ENCODE measurements at regions not wholly inside any gene's neighbourhood (a gene's known extent, or its start where the extent isn't known, plus 50 kb on each side); places are given as distances from the start of the nearest gene placed in this dataset.

DNA sequence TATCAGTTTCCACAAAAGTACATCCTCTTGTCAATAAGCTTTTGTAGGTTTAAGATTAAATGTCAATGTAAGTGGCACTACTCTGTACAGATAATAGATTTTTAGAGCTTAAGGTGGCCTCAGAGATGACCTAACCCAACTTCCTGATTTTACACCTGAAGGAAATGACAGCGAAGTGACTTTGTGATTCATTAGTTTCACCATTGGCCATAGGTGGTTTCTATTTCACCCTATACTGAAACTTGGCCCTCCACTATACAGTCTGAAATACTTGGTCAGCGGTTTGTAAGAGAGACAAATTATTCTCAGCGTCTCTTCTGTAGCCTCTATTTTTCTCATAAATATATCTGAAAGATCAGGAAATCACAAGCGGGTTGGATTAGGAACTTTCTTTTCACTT lies 330.4 kb upstream of the FAM98A start:
- H3K36me3 Mint-ChIP-seq, result no peaks in the 10 kb centered on the region
- no peaks in the 10 kb centered on the region for H3K27me3 ChIP-seq (ENCODE audit: insufficient read depth, low read length)
- H3K9me3 Mint-ChIP-seq, result peaks cover 0 to 4% (median 2%) of the 10 kb centered on the region in 8 donors
- intact Hi-C loops (cut with micrococcal nuclease), result no loop called here
- H3K27ac Mint-ChIP-seq, result no peak overlapping the region
- H3K4me3 ChIP-seq (ENCODE audit: low read length in 2 of 2), result no peak overlapping the region
- H3K27ac ChIP-seq (ENCODE audit: low read depth, low read length), result no peak overlapping the region
- POLR2A ChIA-PET (ENCODE audit: partially characterized antibody), result no interaction called here
- CTCF ChIA-PET (ENCODE audit: partially characterized antibody), result no interaction called here
- no peak overlapping the region for H3K4me3 Mint-ChIP-seq
- H3K9me3 ChIP-seq (ENCODE audit: control insufficient read depth in 1 of 2, low read length in 2 of 2), result no peaks in the 10 kb centered on the region
- H3K4me1 Mint-ChIP-seq, result no peaks in the 10 kb centered on the region
- H3K4me1 ChIP-seq (ENCODE audit: insufficient read depth, low read length), result no peaks in the 10 kb centered on the region
- DNase-seq, result no peak
- no peaks in the 10 kb centered on the region for H3K36me3 ChIP-seq (ENCODE audit: insufficient read depth, low read length)
- H3K27me3 Mint-ChIP-seq, result peaks cover 2% of the 10 kb centered on the region in 2 donors

DNA sequence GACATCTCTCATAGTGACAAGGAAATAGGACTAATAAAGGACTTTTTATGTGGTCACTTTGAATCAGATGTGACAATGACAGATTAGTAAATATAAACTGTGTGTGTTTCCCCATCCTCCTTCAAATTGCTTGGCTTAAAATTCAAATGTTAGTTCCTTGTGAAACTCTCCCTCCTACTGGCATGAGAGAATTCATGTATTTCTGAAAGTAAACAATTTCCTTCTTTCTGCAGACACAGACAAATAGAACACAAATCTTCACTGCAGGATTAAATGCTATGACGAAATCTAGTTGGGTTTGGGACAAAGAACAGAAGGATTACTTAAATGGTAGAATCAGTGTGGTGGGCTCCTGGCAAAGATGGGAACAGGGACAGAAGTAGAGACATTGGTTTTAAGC lies 328.7 kb upstream of the FAM98A start:
- Mint-ChIP-seq H3K27ac (no peak overlapping the region), H3K4me1 (no peaks in the 10 kb centered on the region), H3K4me3 (no peak overlapping the region), H3K9me3 (peaks cover 0 to 4% (median under 1%) of the 10 kb centered on the region in 8 donors), H3K27me3 (peaks cover 2% of the 10 kb centered on the region in 2 donors), H3K36me3 (no peaks in the 10 kb centered on the region)
- CTCF ChIA-PET (ENCODE audit: partially characterized antibody), result no interaction called here
- Histone ChIP-seq H3K4me1 (ENCODE audit: insufficient read depth, low read length) (no peaks in the 10 kb centered on the region), H3K36me3 (ENCODE audit: insufficient read depth, low read length) (no peaks in the 10 kb centered on the region), H3K27me3 (ENCODE audit: insufficient read depth, low read length) (no peaks in the 10 kb centered on the region), H3K4me3 (ENCODE audit: low read length in 2 of 2) (no peak overlapping the region), H3K27ac (ENCODE audit: low read depth, low read length) (no peak overlapping the region), H3K9me3 (ENCODE audit: control insufficient read depth in 1 of 2, low read length in 2 of 2) (no peaks in the 10 kb centered on the region)
- no peak for DNase-seq
- intact Hi-C loops (cut with micrococcal nuclease), result no loop called here
- POLR2A ChIA-PET (ENCODE audit: partially characterized antibody), result no interaction called here

DNA sequence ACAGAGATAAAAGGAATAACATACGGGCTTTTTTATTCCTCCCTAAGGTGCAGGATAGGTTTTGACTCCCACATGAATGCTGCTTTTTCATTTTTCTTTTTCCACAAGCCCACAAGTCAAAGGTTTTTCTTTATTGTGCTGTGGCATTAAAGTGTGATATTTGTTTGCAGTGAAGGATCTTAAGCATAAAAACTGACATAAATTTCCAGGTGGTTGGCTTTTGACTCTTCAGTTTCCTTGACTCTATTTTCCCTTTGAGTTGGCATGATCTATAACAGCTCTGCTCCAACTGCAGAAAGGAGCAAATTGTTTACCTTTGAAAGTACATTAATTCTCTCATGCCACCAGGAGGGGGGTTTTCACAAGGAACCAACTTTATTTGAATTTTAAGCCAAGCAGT lies 326.2 kb upstream of the FAM98A start:
- DNase-seq, result no peak
- Mint-ChIP-seq H3K27me3 (peaks cover 2% of the 10 kb centered on the region in 2 donors), H3K4me1 (no peaks in the 10 kb centered on the region), H3K36me3 (no peaks in the 10 kb centered on the region), H3K27ac (no peak overlapping the region), H3K9me3 (peaks cover 0 to 4% (median 2%) of the 10 kb centered on the region in 8 donors), H3K4me3 (no peak overlapping the region)
- intact Hi-C loops (cut with micrococcal nuclease), result no loop called here
- Histone ChIP-seq H3K27me3 (ENCODE audit: insufficient read depth, low read length) (no peaks in the 10 kb centered on the region), H3K9me3 (ENCODE audit: control insufficient read depth in 1 of 2, low read length in 2 of 2) (no peaks in the 10 kb centered on the region), H3K27ac (ENCODE audit: low read depth, low read length) (no peak overlapping the region), H3K4me3 (ENCODE audit: low read length in 2 of 2) (no peak overlapping the region), H3K4me1 (ENCODE audit: insufficient read depth, low read length) (no peaks in the 10 kb centered on the region), H3K36me3 (ENCODE audit: insufficient read depth, low read length) (no peaks in the 10 kb centered on the region)
- ChIA-PET POLR2A (ENCODE audit: partially characterized antibody) (no interaction called here), CTCF (ENCODE audit: partially characterized antibody) (no interaction called here)

DNA sequence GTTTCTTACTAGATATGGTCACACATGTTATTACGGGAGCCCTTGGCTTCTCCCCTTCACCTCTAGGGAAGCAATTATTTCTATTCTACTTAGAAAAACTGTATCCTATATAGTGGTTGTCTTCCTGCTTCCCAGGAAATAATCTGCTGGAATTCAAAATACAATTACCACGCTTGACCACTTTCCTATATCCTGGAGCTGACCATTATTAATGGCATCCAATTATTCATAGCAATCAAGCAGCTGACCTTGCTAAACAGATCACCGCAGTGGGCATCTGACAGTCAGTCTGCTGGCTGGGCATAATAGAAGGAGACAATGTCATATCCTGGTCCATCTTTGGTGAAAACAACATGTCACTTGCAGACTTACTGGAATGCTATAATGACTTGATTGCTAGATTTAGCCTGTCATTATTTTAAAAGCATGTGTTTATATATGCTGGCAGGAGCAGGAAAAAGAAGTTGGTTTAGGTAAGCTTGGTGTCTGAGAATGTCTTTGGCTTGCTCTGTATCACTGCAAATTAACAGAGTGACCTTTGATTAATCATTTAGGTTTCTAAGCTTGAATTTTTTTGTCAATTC lies 325.6 kb upstream of the FAM98A start:
- ChIA-PET POLR2A (ENCODE audit: partially characterized antibody) (no interaction called here), CTCF (ENCODE audit: partially characterized antibody) (no interaction called here)
- Mint-ChIP-seq H3K9me3 (peaks cover 0 to 4% (median 2%) of the 10 kb centered on the region in 8 donors), H3K4me3 (no peak overlapping the region), H3K27me3 (peaks cover 2% of the 10 kb centered on the region in 2 donors), H3K27ac (no peak overlapping the region), H3K4me1 (no peaks in the 10 kb centered on the region), H3K36me3 (no peaks in the 10 kb centered on the region)
- Histone ChIP-seq H3K4me3 (ENCODE audit: low read length in 2 of 2) (no peak overlapping the region), H3K27ac (ENCODE audit: low read depth, low read length) (no peak overlapping the region), H3K9me3 (ENCODE audit: control insufficient read depth in 1 of 2, low read length in 2 of 2) (no peaks in the 10 kb centered on the region), H3K4me1 (ENCODE audit: insufficient read depth, low read length) (no peaks in the 10 kb centered on the region), H3K36me3 (ENCODE audit: insufficient read depth, low read length) (no peaks in the 10 kb centered on the region), H3K27me3 (ENCODE audit: insufficient read depth, low read length) (no peaks in the 10 kb centered on the region)
- no peak for DNase-seq
- intact Hi-C loops (cut with micrococcal nuclease), result no loop called here

DNA sequence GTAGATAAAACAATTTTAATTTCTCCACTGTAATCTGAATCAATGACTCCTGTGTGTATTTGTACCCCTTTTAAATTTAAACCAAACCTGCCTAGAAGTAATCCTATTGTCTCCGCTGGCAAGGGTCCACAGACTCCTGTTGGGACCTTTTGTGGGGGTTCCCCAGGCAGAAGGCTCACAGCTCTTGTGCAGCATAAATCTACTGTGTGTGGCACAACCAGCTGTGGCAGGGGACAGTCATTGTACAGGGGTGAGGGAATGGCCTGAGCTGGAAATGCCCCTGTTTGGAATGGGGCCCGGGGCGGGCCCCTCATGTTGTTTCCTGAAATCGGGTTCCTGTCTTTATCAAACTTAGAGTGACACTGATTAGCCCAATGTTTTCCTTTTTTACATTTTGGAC lies 318.2 kb upstream of the FAM98A start:
- H3K4me1 ChIP-seq (ENCODE audit: insufficient read depth, low read length), result no peaks in the 10 kb centered on the region
- H3K27me3 Mint-ChIP-seq, result no peaks in the 10 kb centered on the region
- DNase-seq, result no peak
- no peaks in the 10 kb centered on the region for H3K9me3 ChIP-seq (ENCODE audit: control insufficient read depth in 1 of 2, low read length in 2 of 2)
- no peak overlapping the region for H3K27ac Mint-ChIP-seq
- no peak overlapping the region for H3K27ac ChIP-seq (ENCODE audit: low read depth, low read length)
- H3K36me3 ChIP-seq (ENCODE audit: insufficient read depth, low read length), result no peaks in the 10 kb centered on the region
- H3K4me3 ChIP-seq (ENCODE audit: low read length in 2 of 2), result no peak overlapping the region
- peaks cover 0 to 7% of the 10 kb centered on the region in 2 donors for H3K36me3 Mint-ChIP-seq
- peaks cover 2 to 34% (median 14%) of the 10 kb centered on the region in 8 donors for H3K9me3 Mint-ChIP-seq
- no peaks in the 10 kb centered on the region for H3K4me1 Mint-ChIP-seq
- intact Hi-C loops (cut with micrococcal nuclease), result no loop called here
- POLR2A ChIA-PET (ENCODE audit: partially characterized antibody), result no interaction called here
- H3K4me3 Mint-ChIP-seq, result no peak overlapping the region
- no peaks in the 10 kb centered on the region for H3K27me3 ChIP-seq (ENCODE audit: insufficient read depth, low read length)
- CTCF ChIA-PET (ENCODE audit: partially characterized antibody), result no interaction called here

DNA sequence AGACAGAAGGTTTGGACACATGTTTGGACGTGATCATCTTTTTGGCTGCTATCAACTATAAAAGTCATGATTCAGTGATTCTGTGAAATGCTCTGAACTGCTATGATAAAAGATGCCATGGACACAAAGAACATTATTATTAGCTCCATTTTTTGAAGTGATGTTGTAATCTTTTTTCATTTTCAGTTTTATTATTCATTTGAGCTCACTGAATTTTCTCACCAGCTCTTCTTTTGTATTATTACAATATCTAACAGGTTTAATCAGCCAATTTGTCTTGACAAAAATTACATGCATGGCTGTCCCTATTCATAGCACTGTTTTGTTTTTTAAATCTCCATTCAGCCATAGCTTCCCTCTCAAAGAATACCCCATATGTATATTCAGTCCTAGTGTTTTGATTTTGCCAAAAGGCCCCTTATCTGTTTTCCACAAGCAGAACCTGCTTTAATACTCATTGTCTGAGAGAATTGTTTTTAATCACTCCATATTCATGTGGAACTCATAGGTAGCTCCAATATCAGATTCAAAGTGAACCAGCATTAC lies 314.0 kb upstream of the FAM98A start:
- H3K27me3 Mint-ChIP-seq, result no peaks in the 10 kb centered on the region
- POLR2A ChIA-PET (ENCODE audit: partially characterized antibody), result no interaction called here

DNA sequence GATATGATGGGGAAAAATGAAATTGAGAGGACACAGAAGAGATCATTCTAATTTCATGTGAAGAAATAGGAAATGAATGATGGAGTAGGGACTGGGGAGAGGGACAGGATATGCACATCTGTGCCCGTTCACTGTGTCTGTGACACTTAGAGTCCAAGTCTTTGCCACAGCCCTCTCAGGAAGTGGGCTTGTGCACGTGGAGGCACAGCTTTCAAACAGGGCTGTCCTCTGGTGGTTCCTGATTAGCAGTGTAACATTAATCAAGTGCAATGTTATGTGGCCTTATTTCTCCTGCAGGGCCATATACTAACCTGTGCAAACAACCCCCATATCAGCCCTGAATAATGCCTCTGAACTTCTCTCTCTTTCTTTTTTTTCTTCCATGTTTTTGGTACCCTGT lies 312.2 kb upstream of the FAM98A start:
- intact Hi-C loops (cut with micrococcal nuclease), result no loop called here
- POLR2A ChIA-PET (ENCODE audit: partially characterized antibody), result no interaction called here
- CTCF ChIA-PET (ENCODE audit: partially characterized antibody), result no interaction called here
- Histone ChIP-seq H3K4me1 (ENCODE audit: insufficient read depth, low read length) (no peaks in the 10 kb centered on the region), H3K27ac (ENCODE audit: low read depth, low read length) (no peak overlapping the region), H3K4me3 (ENCODE audit: low read length in 2 of 2) (no peak overlapping the region), H3K27me3 (ENCODE audit: insufficient read depth, low read length) (no peaks in the 10 kb centered on the region), H3K36me3 (ENCODE audit: insufficient read depth, low read length) (no peaks in the 10 kb centered on the region), H3K9me3 (ENCODE audit: control insufficient read depth in 1 of 2, low read length in 2 of 2) (no peaks in the 10 kb centered on the region)
- no peak for DNase-seq
- H3K27ac Mint-ChIP-seq, result no peak overlapping the region
- peaks cover 2 to 34% (median 14%) of the 10 kb centered on the region in 8 donors for H3K9me3 Mint-ChIP-seq
- H3K36me3 Mint-ChIP-seq, result peaks cover 0 to 7% of the 10 kb centered on the region in 2 donors
- H3K4me1 Mint-ChIP-seq, result no peaks in the 10 kb centered on the region
- H3K27me3 Mint-ChIP-seq, result peaks cover 0 to 2% of the 10 kb centered on the region in 2 donors
- H3K4me3 Mint-ChIP-seq, result no peak overlapping the region

More for the DNA sequence above, 314.0 kb upstream of the FAM98A start:
- Mint-ChIP-seq H3K36me3 (peaks cover 0 to 7% of the 10 kb centered on the region in 2 donors), H3K4me1 (no peaks in the 10 kb centered on the region), H3K27ac (no peak overlapping the region), H3K4me3 (no peak overlapping the region), H3K9me3 (peaks cover 2 to 34% (median 14%) of the 10 kb centered on the region in 8 donors)
- DNase-seq, result no peak
- Histone ChIP-seq H3K36me3 (ENCODE audit: insufficient read depth, low read length) (no peaks in the 10 kb centered on the region), H3K27ac (ENCODE audit: low read depth, low read length) (no peak overlapping the region), H3K27me3 (ENCODE audit: insufficient read depth, low read length) (no peaks in the 10 kb centered on the region), H3K9me3 (ENCODE audit: control insufficient read depth in 1 of 2, low read length in 2 of 2) (no peaks in the 10 kb centered on the region), H3K4me1 (ENCODE audit: insufficient read depth, low read length) (no peaks in the 10 kb centered on the region), H3K4me3 (ENCODE audit: low read length in 2 of 2) (no peak overlapping the region)
- CTCF ChIA-PET (ENCODE audit: partially characterized antibody), result interaction anchor here (0.8 kb wide), 1 partner anchor 19 kb away, joined by 3 read pairs; no protein-coding TSS in a partner anchor
- intact Hi-C loops (cut with micrococcal nuclease), result no loop called here

Data from CD4-positive, alpha-beta memory T cell (primary cell).